Spleen (tissue), 11 donors: ENCODE measurements at regions not wholly inside any gene's neighbourhood (a gene's known extent, or its start where the extent isn't known, plus 50 kb on each side); places are given as distances from the start of the nearest gene placed in this dataset.

Experiments
- DNase-seq: peaks from one replicate; pipeline ENCODE4 v3.0.0-alpha.2; 2020
- H3K27ac ChIP-seq, 8 donors: fragments of 200-600 bp; sonication (generic) in 7 of 8; 1 replicate in 4 of 8; 2 replicates in 4 of 8; pipeline versions ENCODE4 v1.5.0 to v1.8.0; 2016 to 2021; ENCODE audit warnings: inconsistent platforms in 4 of 8, mild to moderate bottlenecking in 4 of 8, moderate library complexity in 1 of 8
- H3K27me3 ChIP-seq, 7 donors: fragments of 200-600 bp; sonication (generic) in 6 of 7; replicated peaks in 1 of 7; 1 replicate in 4 of 7; 2 replicates in 3 of 7; pipeline versions ENCODE4 v1.5.0 to v1.8.0; 2016 to 2021; ENCODE audit warnings: inconsistent platforms in 3 of 7, mild to moderate bottlenecking in 1 of 7
- H3K36me3 ChIP-seq, 6 donors: fragments of 200-600 bp; sonication (generic) in 5 of 6; 1 replicate in 4 of 6; 2 replicates in 2 of 6; pipeline versions ENCODE4 v1.5.0 to v1.8.0; 2016 to 2021; ENCODE audit warnings: inconsistent platforms in 2 of 6
- H3K4me1 ChIP-seq, 6 donors: fragments of 200-600 bp; sonication (generic) in 5 of 6; 1 replicate in 3 of 6; 2 replicates in 3 of 6; pipeline versions ENCODE4 v1.5.0 to v1.8.0; 2016 to 2021; ENCODE audit warnings: inconsistent platforms in 3 of 6
- H3K4me3 ChIP-seq, 8 donors: fragments of 200-600 bp; sonication (generic) in 7 of 8; 1 replicate in 4 of 8; 2 replicates in 4 of 8; pipeline versions ENCODE4 v1.5.0 to v1.8.0; 2016 to 2021; ENCODE audit warnings: inconsistent platforms in 4 of 8, mild to moderate bottlenecking in 4 of 8, moderate library complexity in 2 of 8
- H3K9me3 ChIP-seq, 8 donors: fragments of 200-600 bp; sonication (generic) in 7 of 8; 1 replicate in 4 of 8; 2 replicates in 4 of 8; pipeline versions ENCODE4 v1.5.0 to v1.8.0; 2016 to 2021; ENCODE audit warnings: inconsistent platforms in 4 of 8
- CTCF ChIP-seq, 11 experiments: fragments of 200-600 bp in 7 of 11; fragments of 450-650 bp in 4 of 11; sonication (generic) in 4 of 11; IDR thresholded peaks in 8 of 11; conservative IDR thresholded peaks in 3 of 11; 1 replicate in 7 of 11; 2 replicates in 4 of 11; pipeline versions ENCODE4 v1.4.0 to v1.8.0; 2016 to 2021; ENCODE audit warnings: antibody characterized with exemption in 11 of 11, inconsistent platforms in 4 of 11, mild to moderate bottlenecking in 1 of 11
- POLR2A ChIP-seq, 3 donors: fragments of 450-650 bp; IDR thresholded peaks; one replicate each; pipeline ENCODE4 v1.5.1; 2017; ENCODE audit warnings: antibody characterized with exemption in 3 of 3, mild to moderate bottlenecking in 1 of 3
- POLR2AphosphoS5 ChIP-seq, 3 donors: sonication (generic); formaldehyde crosslinking; IDR thresholded peaks; one replicate each; pipeline ENCODE4 v1.5.1; 2017; ENCODE audit warnings: antibody characterized with exemption in 3 of 3
- WGBS, 5 donors: extraction: QIAGEN DNeasy Blood & Tissue Kit in 3 of 5; methylation state at CpG; one replicate each; pipeline versions ENCODE4 v1.1.5 to v1.1.7; 2013 to 2018; 5-methylcytosine and 5-hydroxymethylcytosine counted together
- intact Hi-C: fragments of 100-400 bp; cut with DNase I; formaldehyde crosslinking; loops from one replicate; pipeline ENCODE4 v1.15.0; 2023; ENCODE audit warnings: low total_unique reads
- donor health status: healthy with polysubstance abuse.
- donor health status: DM: no; HTN: no; CAD: no; lungs with moderate emphysema.
- donor health status: DM: no; HTN: no; CAD: no.
- donor health status: Bipolar disorder and iron deficiency.
- donor health status: healthy.
- donor health status: DM: no; HTN: no; CAD: no.
- donor health status: DM: yes; HTN: yes; CAD: no.

GRCh38 chr1:217281332-217281731 is 349.6 kb downstream of the GPATCH2 start:
- DNase-seq: no peak
- Histone ChIP-seq H3K27ac (no peak overlapping the region), H3K4me1 (no peaks in the 10 kb centered on the region), H3K9me3 (no peaks in the 10 kb centered on the region), H3K4me3 (no peak overlapping the region), H3K36me3 (no peaks in the 10 kb centered on the region), H3K27me3 (no peaks in the 10 kb centered on the region)
- WGBS, 5 donors: 42 to 79% (median 69%) methylated on average over 1 of the region's 1 CpG
- intact Hi-C loops: no loop called here
- no peak for TF ChIP-seq POLR2A (IDR thresholded peaks at IDR 0.05)
- TF ChIP-seq POLR2AphosphoS5 (IDR thresholded peaks at IDR 0.05): no peak
- TF ChIP-seq CTCF (IDR thresholded peaks at IDR 0.05 in 8 of 11, conservative IDR thresholded peaks at IDR 0.05 in 3 of 11): no peak

DNA sequence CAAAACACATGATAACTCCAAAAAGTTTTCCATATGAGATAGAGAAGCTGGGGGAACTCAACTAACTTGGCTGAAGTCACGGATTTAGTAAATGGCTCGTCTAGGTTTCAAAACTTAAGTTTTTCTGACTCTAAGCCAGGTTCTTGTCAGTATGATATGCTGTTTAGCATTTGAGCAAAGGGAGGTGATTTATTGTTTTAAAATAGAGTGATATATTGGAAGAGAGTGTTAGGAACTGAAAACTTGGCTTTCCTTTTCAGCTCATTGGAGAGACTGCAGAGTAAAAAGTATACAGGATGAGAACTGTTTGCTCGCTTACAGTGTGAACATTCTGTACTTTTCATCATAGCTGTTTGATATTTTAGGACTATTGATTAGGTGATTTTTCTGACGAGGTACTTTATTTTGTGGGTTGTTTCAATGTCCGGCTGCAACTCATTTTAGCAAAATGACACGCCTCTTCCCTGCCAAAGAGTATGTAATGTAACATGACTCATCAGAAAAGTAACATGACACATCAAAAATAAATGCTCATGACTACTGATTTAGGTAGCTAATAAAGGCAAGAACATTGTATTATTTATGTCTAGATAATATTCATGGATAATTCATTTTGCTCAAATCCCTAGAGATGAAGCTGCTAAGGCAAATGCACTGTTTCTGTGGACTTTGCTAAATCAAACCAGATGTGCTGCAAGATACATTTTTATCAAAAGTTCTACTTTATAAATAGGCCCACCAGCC is 355.1 kb downstream of the GPATCH2 start:
- H3K36me3 ChIP-seq: no peaks in the 10 kb centered on the region
- intact Hi-C loops: no loop called here
- no peak for TF ChIP-seq CTCF (IDR thresholded peaks at IDR 0.05 in 8 of 11, conservative IDR thresholded peaks at IDR 0.05 in 3 of 11)
- no peak for TF ChIP-seq POLR2A (IDR thresholded peaks at IDR 0.05)
- TF ChIP-seq POLR2AphosphoS5 (IDR thresholded peaks at IDR 0.05): no peak
- DNase-seq: no peak
- H3K9me3 ChIP-seq: no peaks in the 10 kb centered on the region
- H3K4me3 ChIP-seq: no peak overlapping the region
- H3K27ac ChIP-seq: no peak overlapping the region
- 68 to 84% (median 70%) methylated on average over 6 of the region's 6 CpGs for WGBS, 5 donors
- no peaks in the 10 kb centered on the region for H3K4me1 ChIP-seq
- H3K27me3 ChIP-seq: no peaks in the 10 kb centered on the region

- H3K4me1 ChIP-seq: no peaks in the 10 kb centered on the region
- no peak for TF ChIP-seq POLR2A (IDR thresholded peaks at IDR 0.05)
- no peak for TF ChIP-seq CTCF (IDR thresholded peaks at IDR 0.05 in 8 of 11, conservative IDR thresholded peaks at IDR 0.05 in 3 of 11)
- TF ChIP-seq POLR2AphosphoS5 (IDR thresholded peaks at IDR 0.05): no peak
- no peaks in the 10 kb centered on the region for H3K27me3 ChIP-seq
- DNase-seq: no peak
- no peaks in the 10 kb centered on the region for H3K9me3 ChIP-seq
- 55 to 76% (median 67%) methylated on average over 2 of the region's 2 CpGs for WGBS, 5 donors
- H3K4me3 ChIP-seq: no peak overlapping the region
- H3K36me3 ChIP-seq: no peaks in the 10 kb centered on the region
- no peak overlapping the region for H3K27ac ChIP-seq
- intact Hi-C loops: no loop called here
Measured at GRCh38 chr1:217274927-217275654, 355.8 kb downstream of the GPATCH2 start.

DNA sequence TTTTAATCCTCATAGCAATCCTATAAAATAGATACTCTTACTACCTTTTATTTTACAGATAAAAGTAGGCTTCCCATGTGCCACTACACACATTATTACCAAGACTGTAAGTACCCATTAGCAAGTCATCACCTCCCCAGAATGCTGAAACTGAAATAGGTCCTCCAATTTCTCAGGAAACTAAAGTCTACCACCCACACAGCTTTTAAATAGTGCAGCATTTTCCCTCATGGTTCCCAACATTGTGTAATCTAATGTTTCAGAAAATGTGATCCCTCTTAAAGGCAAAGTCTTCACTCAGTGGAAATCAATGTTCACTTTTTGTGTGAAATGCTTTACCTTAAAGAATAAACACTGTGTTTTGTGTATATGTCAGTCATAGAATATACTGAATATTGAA is 356.5 kb downstream of the GPATCH2 start:
- Histone ChIP-seq H3K9me3 (no peaks in the 10 kb centered on the region), H3K36me3 (no peaks in the 10 kb centered on the region), H3K27ac (no peak overlapping the region), H3K4me3 (no peak overlapping the region), H3K27me3 (no peaks in the 10 kb centered on the region), H3K4me1 (no peaks in the 10 kb centered on the region)
- intact Hi-C loops: no loop called here
- TF ChIP-seq CTCF (IDR thresholded peaks at IDR 0.05 in 8 of 11, conservative IDR thresholded peaks at IDR 0.05 in 3 of 11): no peak
- TF ChIP-seq POLR2AphosphoS5 (IDR thresholded peaks at IDR 0.05): no peak
- no peak for TF ChIP-seq POLR2A (IDR thresholded peaks at IDR 0.05)
- no peak for DNase-seq
